HepG2 (cell line): ENCODE measurements at regions not wholly inside any gene's neighbourhood (a gene's known extent, or its start where the extent isn't known, plus 50 kb on each side); places are given as distances from the start of the nearest gene placed in this dataset.

ENCODE experiments used
- ATAC-seq: fragments of 200-7000 bp; cut with Tn5 transposase; 3 replicates; pipeline ENCODE4 v1.9.1; 2020; ENCODE audit warnings: mild to moderate bottlenecking, moderate library complexity
- BruUV-seq: library from RNA; stranded (reverse); fragments of 400-500 nt; replicated peaks from 2 replicates; lab custom pipeline; 2021; lab: Mats Ljungman, UMichigan
- CTCF ChIA-PET: fragments of 300-600 bp; formaldehyde crosslinking; extraction: SDS; loops from one replicate; lab custom pipeline; 2021; ENCODE audit warnings: low total read pairs, inconsistent platforms, low intra/inter-chr PET ratio; lab: Yijun Ruan, JAX
- POLR2A ChIA-PET: fragments of 350-600 bp; sonication (Branson Sonifier 250); formaldehyde crosslinking; loops from one replicate; lab custom pipeline; 2020; ENCODE audit warnings: antibody characterized with exemption, inconsistent platforms; lab: Yijun Ruan, JAX
- DNase-seq: peaks from one replicate; pipeline ENCODE4 v3.0.0-alpha.2; 2015; ENCODE audit warnings: low spot score
- FAIRE-seq: peaks from 3 replicates; lab custom pipeline; 2011; peaks lifted over from hg19 to GRCh38; lab: Jason Lieb, UNC
- H2AFZ ChIP-seq: one replicate; pipeline ENCODE4 v1.6.1; 2011; ENCODE audit warnings: low read length, inconsistent platforms
- H3K27ac ChIP-seq: fragments of 300-600 bp; 3 replicates; pipeline ENCODE4 v1.8.0; 2011; ENCODE audit warnings: mixed run types, mild to moderate bottlenecking, mixed read lengths, low read length, inconsistent platforms; ENCODE audit not compliant: insufficient read depth; ENCODE audit errors: extremely low read length
- H3K27me3 ChIP-seq, 2 experiments: fragments of 200-600 bp in 1 of 2; 2 replicates in 1 of 2; 3 replicates in 1 of 2; pipeline versions ENCODE4 v1.6.0 to v1.8.0; 2011; ENCODE audit warnings: low read length in 2 of 2, mild to moderate bottlenecking in 2 of 2, moderate library complexity in 2 of 2, inconsistent platforms in 1 of 2; ENCODE audit not compliant: insufficient read depth in 2 of 2, control insufficient read depth in 1 of 2
- H3K36me3 ChIP-seq, 2 experiments: fragments of 200-600 bp in 1 of 2; replicated peaks in 1 of 2; 2 replicates in 1 of 2; 3 replicates in 1 of 2; pipeline versions ENCODE4 v1.5.1 to v1.8.0; 2011; ENCODE audit warnings: low read length in 2 of 2, inconsistent platforms in 1 of 2; ENCODE audit not compliant: insufficient read depth in 2 of 2, control insufficient read depth in 1 of 2
- H3K4me1 ChIP-seq: 2 replicates; pipeline ENCODE4 v1.5.1; 2012; ENCODE audit warnings: low read length, inconsistent platforms; ENCODE audit not compliant: insufficient read depth
- H3K4me2 ChIP-seq: 2 replicates; pipeline ENCODE4 v1.6.0; 2011; ENCODE audit warnings: low read depth, low read length, inconsistent platforms
- H3K4me3 ChIP-seq, 3 experiments: fragments of 200-600 bp in 1 of 3; sonication (generic), shearing (Covaris generic) in 1 of 3; replicated peaks in 1 of 3; 2 replicates each; pipeline ENCODE4 v1.5.1; 2011 to 2016; ENCODE audit warnings: low read length in 3 of 3, inconsistent platforms in 2 of 3, low read depth in 2 of 3, mild to moderate bottlenecking in 2 of 3, control low read depth in 1 of 3, mixed read lengths in 1 of 3; ENCODE audit not compliant: insufficient read depth in 1 of 3
- H3K79me2 ChIP-seq: one replicate; pipeline ENCODE4 v1.6.1; 2011; ENCODE audit warnings: low read length, inconsistent platforms; ENCODE audit not compliant: insufficient read depth
- H3K9ac ChIP-seq: 2 replicates; pipeline ENCODE4 v1.6.0; 2011; ENCODE audit warnings: mild to moderate bottlenecking, low read depth, low read length, inconsistent platforms; ENCODE audit not compliant: insufficient read depth
- H3K9me3 ChIP-seq: 2 replicates; pipeline ENCODE4 v1.5.1; 2012; ENCODE audit warnings: mild to moderate bottlenecking, low read length
- H4K20me1 ChIP-seq: 2 replicates; pipeline ENCODE4 v1.6.0; 2011; ENCODE audit warnings: inconsistent platforms, mild to moderate bottlenecking, low read length, moderate library complexity; ENCODE audit not compliant: insufficient read depth
- FLYWCH1 ChIP-seq: sonication (generic); formaldehyde crosslinking; IDR thresholded peaks from 2 replicates; pipeline ENCODE4 v1.8.1; 2023; ENCODE audit warnings: mild to moderate bottlenecking, missing genetic modification reagents
- GMEB2 ChIP-seq: IDR thresholded peaks from 2 replicates; pipeline ENCODE4 v1.6.1; 2016; ENCODE audit warnings: missing biosample characterization, missing genetic modification reagents, low read depth
- MED1 ChIP-seq: sonication (generic); formaldehyde crosslinking; IDR thresholded peaks from 2 replicates; pipeline ENCODE4 v1.4.0; 2020; ENCODE audit warnings: missing genetic modification reagents
- MED13 ChIP-seq: sonication (generic); formaldehyde crosslinking; IDR thresholded peaks from 2 replicates; pipeline ENCODE4 v1.5.0; 2020; ENCODE audit warnings: missing genetic modification reagents
- MYC ChIP-seq: sonication (generic); formaldehyde crosslinking; IDR thresholded peaks from 2 replicates; pipeline ENCODE4 v1.9.0; 2021; ENCODE audit warnings: missing genetic modification reagents, borderline replicate concordance
- NFRKB ChIP-seq: fragments of 450-650 bp; IDR thresholded peaks from 2 replicates; pipeline ENCODE4 v1.6.1; 2017
- NFYB ChIP-seq: sonication (generic); formaldehyde crosslinking; IDR thresholded peaks from 2 replicates; pipeline ENCODE4 v1.4.0; 2020; ENCODE audit warnings: missing genetic modification reagents
- RBAK ChIP-seq: sonication (generic); formaldehyde crosslinking; IDR thresholded peaks from 2 replicates; pipeline ENCODE4 v1.5.1; 2020; ENCODE audit warnings: mild to moderate bottlenecking, missing genetic modification reagents
- TP53 ChIP-seq: sonication (generic); formaldehyde crosslinking; conservative IDR thresholded peaks from 2 replicates; pipeline ENCODE4 v1.4.0; 2020; ENCODE audit warnings: missing genetic modification reagents
- ZNF17 ChIP-seq: sonication (generic); formaldehyde crosslinking; IDR thresholded peaks from 2 replicates; pipeline ENCODE4 v1.5.0; 2020; ENCODE audit warnings: mild to moderate bottlenecking, missing genetic modification reagents
- ZNF230 ChIP-seq: sonication (generic); formaldehyde crosslinking; IDR thresholded peaks from 2 replicates; pipeline ENCODE4 v1.4.0; 2020; ENCODE audit warnings: mild to moderate bottlenecking, missing genetic modification reagents
- ZNF263 ChIP-seq: sonication (generic); formaldehyde crosslinking; IDR thresholded peaks from 2 replicates; pipeline ENCODE4 v1.4.0; 2020; ENCODE audit warnings: missing genetic modification reagents
- ZNF33A ChIP-seq: sonication (generic); formaldehyde crosslinking; IDR thresholded peaks from 2 replicates; pipeline ENCODE4 v1.5.1; 2020; ENCODE audit warnings: missing genetic modification reagents, mild to moderate bottlenecking, moderate library complexity, borderline replicate concordance
- ZNF460 ChIP-seq: sonication (generic); formaldehyde crosslinking; IDR thresholded peaks from 2 replicates; pipeline ENCODE4 v1.5.1; 2020; ENCODE audit warnings: missing genetic modification reagents, mild to moderate bottlenecking, borderline replicate concordance
- ZNF768 ChIP-seq: sonication (generic); formaldehyde crosslinking; IDR thresholded peaks from 2 replicates; pipeline ENCODE4 v1.4.0; 2020; ENCODE audit warnings: missing genetic modification reagents
- ZNF770 ChIP-seq: sonication (generic); formaldehyde crosslinking; IDR thresholded peaks from 2 replicates; pipeline ENCODE4 v1.5.0; 2020; ENCODE audit warnings: mild to moderate bottlenecking, missing genetic modification reagents
- ZNF839 ChIP-seq: sonication (generic); formaldehyde crosslinking; IDR thresholded peaks from 2 replicates; pipeline ENCODE4 v1.4.0; 2020; ENCODE audit warnings: missing genetic modification reagents, mild to moderate bottlenecking, borderline replicate concordance
- in situ Hi-C: cut with HindIII; loops from 2 replicates; pipeline ENCODE4 v1.10.0; 2017; ENCODE audit warnings: low pct_unique_long_range_greater_than_20kb; ENCODE audit not compliant: extremely low pct_ligation_motif_present
- intact Hi-C: fragments of 100-400 bp; cut with micrococcal nuclease; formaldehyde crosslinking; loops from one replicate; pipeline ENCODE4 v1.10.0; 2022; ENCODE audit not compliant: unreplicated experiment

GRCh38 chr2:35831385-35831784 lies 524.2 kb upstream of the CRIM1 start:
- no peak overlapping the region for H2AFZ ChIP-seq
- intact Hi-C loops, result no loop called here
- H3K9me3 ChIP-seq, result no peaks in the 10 kb centered on the region
- no TSS peak for BruUV-seq
- in situ Hi-C loops, result no loop called here
- TF ChIP-seq MED13 (CRISPR knock-in tag) (no peak), ZNF768 (CRISPR knock-in tag) (no peak), ZNF17 (no peak), NFRKB (no peak), ZNF263 (CRISPR knock-in tag) (no peak), ZNF33A (CRISPR knock-in tag) (no peak), ZNF839 (CRISPR knock-in tag) (no peak), TP53 (CRISPR knock-in tag) (no peak), ZNF230 (CRISPR knock-in tag) (no peak), RBAK (CRISPR knock-in tag) (no peak), MYC (CRISPR knock-in tag) (no peak), ZNF770 (no peak), FLYWCH1 (CRISPR knock-in tag) (no peak), NFYB (CRISPR knock-in tag) (no peak), MED1 (no peak), ZNF460 (CRISPR knock-in tag) (no peak), GMEB2 (no peak)
- ATAC-seq, result no peak
- POLR2A ChIA-PET, result no interaction called here
- no peaks in the 10 kb centered on the region for H3K79me2 ChIP-seq
- H3K4me3 ChIP-seq, result no peak overlapping the region
- H3K36me3 ChIP-seq, result no peaks in the 10 kb centered on the region
- no peaks in the 10 kb centered on the region for H3K4me1 ChIP-seq
- no peaks in the 10 kb centered on the region for H4K20me1 ChIP-seq
- DNase-seq, result no peak
- CTCF ChIA-PET, result no interaction called here
- H3K9ac ChIP-seq, result no peak overlapping the region
- no peak overlapping the region for H3K27ac ChIP-seq
- no peaks in the 10 kb centered on the region for H3K27me3 ChIP-seq
- H3K4me2 ChIP-seq, result no peak overlapping the region
- FAIRE-seq, result no peak
